ENCODE measurements at regions not wholly inside any gene's neighbourhood (a gene's known extent, or its start where the extent isn't known, plus 50 kb on each side); places are given as distances from the start of the nearest gene placed in this dataset.

DNA sequence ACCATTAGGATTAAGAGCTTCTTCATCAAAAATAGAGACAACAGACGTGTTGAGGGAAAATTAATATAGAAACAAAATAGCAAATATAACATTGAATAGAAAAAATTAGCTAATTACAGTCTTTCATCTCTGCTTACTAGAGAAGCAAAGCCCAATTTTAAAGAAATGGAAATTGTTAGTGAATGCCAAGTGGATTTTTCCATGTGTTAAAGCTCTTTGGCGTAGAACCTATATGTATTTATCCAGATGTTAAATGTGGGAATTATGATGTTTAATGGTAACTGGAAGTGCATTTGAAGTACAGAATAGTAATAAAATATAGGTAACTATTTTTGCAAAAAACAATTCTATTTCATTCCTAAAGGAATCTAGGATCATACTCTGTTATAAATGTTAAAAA lies 212.0 kb upstream of the COL3A1 start:
- Histone ChIP-seq H4K20me1 (ENCODE audit: insufficient read depth) (no peaks in the 10 kb centered on the region), H3K4me1 (replicated peaks; ENCODE audit: insufficient read depth) (no peaks in the 10 kb centered on the region), H3K79me2 (ENCODE audit: low read depth) (no peaks in the 10 kb centered on the region), H3K27ac (no peak overlapping the region), H2AFZ (no peak overlapping the region), H3K4me3 (no peak overlapping the region), H3K4me2 (no peak overlapping the region), H3K27me3 (ENCODE audit: insufficient read depth, low read depth) (no peaks in the 10 kb centered on the region), H3K36me3 (ENCODE audit: low read depth) (no peaks in the 10 kb centered on the region), H3K9me3 (ENCODE audit: insufficient read depth, low read depth) (no peaks in the 10 kb centered on the region), H3F3A (ENCODE audit: insufficient read depth, low read depth) (no peaks in the 10 kb centered on the region), H3K9me2 (ENCODE audit: insufficient read depth) (no peaks in the 10 kb centered on the region)
- CTCF ChIA-PET = no interaction called here
- POLR2A ChIA-PET (ENCODE audit: unreplicated experiment) = no interaction called here
- intact Hi-C loops (cut with micrococcal nuclease; ENCODE audit: unreplicated experiment) = no loop called here
- BruUV-seq (replicated peaks) = no TSS peak
- TF ChIP-seq, protein P1, sequence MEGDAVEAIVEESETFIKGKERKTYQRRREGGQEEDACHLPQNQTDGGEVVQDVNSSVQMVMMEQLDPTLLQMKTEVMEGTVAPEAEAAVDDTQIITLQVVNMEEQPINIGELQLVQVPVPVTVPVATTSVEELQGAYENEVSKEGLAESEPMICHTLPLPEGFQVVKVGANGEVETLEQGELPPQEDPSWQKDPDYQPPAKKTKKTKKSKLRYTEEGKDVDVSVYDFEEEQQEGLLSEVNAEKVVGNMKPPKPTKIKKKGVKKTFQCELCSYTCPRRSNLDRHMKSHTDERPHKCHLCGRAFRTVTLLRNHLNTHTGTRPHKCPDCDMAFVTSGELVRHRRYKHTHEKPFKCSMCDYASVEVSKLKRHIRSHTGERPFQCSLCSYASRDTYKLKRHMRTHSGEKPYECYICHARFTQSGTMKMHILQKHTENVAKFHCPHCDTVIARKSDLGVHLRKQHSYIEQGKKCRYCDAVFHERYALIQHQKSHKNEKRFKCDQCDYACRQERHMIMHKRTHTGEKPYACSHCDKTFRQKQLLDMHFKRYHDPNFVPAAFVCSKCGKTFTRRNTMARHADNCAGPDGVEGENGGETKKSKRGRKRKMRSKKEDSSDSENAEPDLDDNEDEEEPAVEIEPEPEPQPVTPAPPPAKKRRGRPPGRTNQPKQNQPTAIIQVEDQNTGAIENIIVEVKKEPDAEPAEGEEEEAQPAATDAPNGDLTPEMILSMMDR (conservative IDR thresholded peaks at IDR 0.05) = no peak
- TF ChIP-seq EZH2 (IDR thresholded peaks at IDR 0.05; ENCODE audit: low read depth) = no peak
- no peak for DNase-seq

- Histone ChIP-seq H3K4me2 (no peak overlapping the region), H3K27ac (no peak overlapping the region), H3K79me2 (ENCODE audit: low read depth) (no peaks in the 10 kb centered on the region), H3K4me3 (no peak overlapping the region), H2AFZ (no peak overlapping the region), H3K9me3 (ENCODE audit: insufficient read depth, low read depth) (no peaks in the 10 kb centered on the region), H3K27me3 (ENCODE audit: insufficient read depth, low read depth) (no peaks in the 10 kb centered on the region), H3K9me2 (ENCODE audit: insufficient read depth) (no peaks in the 10 kb centered on the region), H3F3A (ENCODE audit: insufficient read depth, low read depth) (no peaks in the 10 kb centered on the region), H3K36me3 (ENCODE audit: low read depth) (no peaks in the 10 kb centered on the region), H4K20me1 (ENCODE audit: insufficient read depth) (no peaks in the 10 kb centered on the region), H3K4me1 (replicated peaks; ENCODE audit: insufficient read depth) (no peaks in the 10 kb centered on the region)
- POLR2A ChIA-PET (ENCODE audit: unreplicated experiment) = no interaction called here
- intact Hi-C loops (cut with micrococcal nuclease; ENCODE audit: unreplicated experiment) = no loop called here
- no TSS peak for BruUV-seq (replicated peaks)
- CTCF ChIA-PET = no interaction called here
- no peak for DNase-seq
- no peak for TF ChIP-seq EZH2 (IDR thresholded peaks at IDR 0.05; ENCODE audit: low read depth)
- TF ChIP-seq, protein P1 (conservative IDR thresholded peaks at IDR 0.05) = no peak; the same call in 1 of the 2 replicates
Observed at GRCh38 chr2:188765522-188766470, 208.4 kb upstream of the COL3A1 start.

DNA sequence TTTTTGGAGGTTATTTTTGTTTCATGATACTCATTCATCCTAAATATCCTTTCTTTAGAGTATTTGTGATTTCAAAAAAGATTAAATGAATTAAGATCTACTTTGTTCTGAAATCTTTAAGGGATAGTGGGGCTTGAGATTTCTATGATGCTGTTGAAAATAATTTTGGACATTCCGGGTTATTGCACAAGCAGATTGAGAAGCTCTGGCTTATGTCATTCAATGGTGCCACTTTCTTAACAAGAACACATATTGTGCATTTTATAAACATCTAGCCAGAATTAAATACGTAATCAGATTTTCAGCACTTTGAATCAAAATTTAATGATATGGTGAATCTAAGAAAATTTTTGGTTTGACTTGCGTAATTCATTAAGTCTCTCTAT lies 207.7 kb upstream of the COL3A1 start:
- Histone ChIP-seq H3K4me3 (no peak overlapping the region), H3K27ac (no peak overlapping the region), H2AFZ (no peak overlapping the region), H3K4me2 (no peak overlapping the region), H3K36me3 (ENCODE audit: low read depth) (no peaks in the 10 kb centered on the region), H3F3A (ENCODE audit: insufficient read depth, low read depth) (no peaks in the 10 kb centered on the region), H3K27me3 (ENCODE audit: insufficient read depth, low read depth) (no peaks in the 10 kb centered on the region), H4K20me1 (ENCODE audit: insufficient read depth) (no peaks in the 10 kb centered on the region), H3K9me2 (ENCODE audit: insufficient read depth) (no peaks in the 10 kb centered on the region), H3K79me2 (ENCODE audit: low read depth) (no peaks in the 10 kb centered on the region), H3K4me1 (replicated peaks; ENCODE audit: insufficient read depth) (no peaks in the 10 kb centered on the region), H3K9me3 (ENCODE audit: insufficient read depth, low read depth) (no peaks in the 10 kb centered on the region)
- intact Hi-C loops (cut with micrococcal nuclease; ENCODE audit: unreplicated experiment) = no loop called here
- TF ChIP-seq, protein P1 (conservative IDR thresholded peaks at IDR 0.05) = no peak
- no peak for TF ChIP-seq EZH2 (IDR thresholded peaks at IDR 0.05; ENCODE audit: low read depth)
- POLR2A ChIA-PET (ENCODE audit: unreplicated experiment) = no interaction called here
- CTCF ChIA-PET = no interaction called here
- no peak for DNase-seq
- no TSS peak for BruUV-seq (replicated peaks)
